ENCODE measurements at regions not wholly inside any gene's neighbourhood (a gene's known extent, or its start where the extent isn't known, plus 50 kb on each side); places are given as distances from the start of the nearest gene placed in this dataset.

DNA sequence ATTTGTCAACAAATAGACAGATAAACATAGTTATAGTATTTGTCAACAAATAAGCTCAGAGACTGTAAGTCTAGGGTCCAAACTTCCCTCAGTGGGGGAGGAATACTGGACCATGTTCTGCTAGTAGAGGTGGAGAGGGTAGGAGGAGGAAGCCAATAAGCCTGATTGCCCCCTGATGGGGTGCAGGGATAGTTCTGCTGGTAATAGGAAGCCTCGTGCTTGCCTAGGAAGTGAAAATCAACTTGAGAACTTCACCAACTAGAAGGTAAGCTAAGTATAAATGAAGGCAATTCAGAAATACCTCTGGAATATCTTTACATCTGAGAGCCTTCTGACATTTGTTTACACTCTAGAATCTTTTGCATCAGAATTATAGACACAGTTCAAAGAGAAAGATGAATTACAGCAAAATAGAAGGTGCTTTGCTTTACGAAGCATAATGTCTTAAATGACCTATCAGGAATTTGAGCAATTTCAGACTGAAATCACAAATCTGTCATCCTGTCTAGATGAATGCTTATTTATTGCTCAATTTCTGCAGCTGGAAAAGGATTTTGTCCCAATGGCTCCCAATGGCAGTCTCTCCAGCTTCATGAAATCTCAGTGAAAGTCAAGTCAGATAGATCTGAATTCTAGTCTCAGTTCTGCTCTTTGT is 225.6 kb upstream of the TBC1D5 start:
- no peak for TF ChIP-seq YY1 (IDR thresholded peaks at IDR 0.05; ENCODE audit: low read depth)
- TF ChIP-seq CEBPB (IDR thresholded peaks at IDR 0.05): no peak
- TF ChIP-seq NFIC (IDR thresholded peaks at IDR 0.05): no peak
- TF ChIP-seq FOXM1 (IDR thresholded peaks at IDR 0.05; ENCODE audit: borderline replicate concordance, low read depth): no peak
- TF ChIP-seq EP300 (IDR thresholded peaks at IDR 0.05; ENCODE audit: borderline replicate concordance): no peak
- TF ChIP-seq, protein P1, sequence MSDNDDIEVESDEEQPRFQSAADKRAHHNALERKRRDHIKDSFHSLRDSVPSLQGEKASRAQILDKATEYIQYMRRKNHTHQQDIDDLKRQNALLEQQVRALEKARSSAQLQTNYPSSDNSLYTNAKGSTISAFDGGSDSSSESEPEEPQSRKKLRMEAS (IDR thresholded peaks at IDR 0.05): no peak
- TF ChIP-seq EGR1 (IDR thresholded peaks at IDR 0.05): no peak
- TF ChIP-seq, protein P2, sequence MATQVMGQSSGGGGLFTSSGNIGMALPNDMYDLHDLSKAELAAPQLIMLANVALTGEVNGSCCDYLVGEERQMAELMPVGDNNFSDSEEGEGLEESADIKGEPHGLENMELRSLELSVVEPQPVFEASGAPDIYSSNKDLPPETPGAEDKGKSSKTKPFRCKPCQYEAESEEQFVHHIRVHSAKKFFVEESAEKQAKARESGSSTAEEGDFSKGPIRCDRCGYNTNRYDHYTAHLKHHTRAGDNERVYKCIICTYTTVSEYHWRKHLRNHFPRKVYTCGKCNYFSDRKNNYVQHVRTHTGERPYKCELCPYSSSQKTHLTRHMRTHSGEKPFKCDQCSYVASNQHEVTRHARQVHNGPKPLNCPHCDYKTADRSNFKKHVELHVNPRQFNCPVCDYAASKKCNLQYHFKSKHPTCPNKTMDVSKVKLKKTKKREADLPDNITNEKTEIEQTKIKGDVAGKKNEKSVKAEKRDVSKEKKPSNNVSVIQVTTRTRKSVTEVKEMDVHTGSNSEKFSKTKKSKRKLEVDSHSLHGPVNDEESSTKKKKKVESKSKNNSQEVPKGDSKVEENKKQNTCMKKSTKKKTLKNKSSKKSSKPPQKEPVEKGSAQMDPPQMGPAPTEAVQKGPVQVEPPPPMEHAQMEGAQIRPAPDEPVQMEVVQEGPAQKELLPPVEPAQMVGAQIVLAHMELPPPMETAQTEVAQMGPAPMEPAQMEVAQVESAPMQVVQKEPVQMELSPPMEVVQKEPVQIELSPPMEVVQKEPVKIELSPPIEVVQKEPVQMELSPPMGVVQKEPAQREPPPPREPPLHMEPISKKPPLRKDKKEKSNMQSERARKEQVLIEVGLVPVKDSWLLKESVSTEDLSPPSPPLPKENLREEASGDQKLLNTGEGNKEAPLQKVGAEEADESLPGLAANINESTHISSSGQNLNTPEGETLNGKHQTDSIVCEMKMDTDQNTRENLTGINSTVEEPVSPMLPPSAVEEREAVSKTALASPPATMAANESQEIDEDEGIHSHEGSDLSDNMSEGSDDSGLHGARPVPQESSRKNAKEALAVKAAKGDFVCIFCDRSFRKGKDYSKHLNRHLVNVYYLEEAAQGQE (IDR thresholded peaks at IDR 0.05; ENCODE audit: low read depth): no peak
- TF ChIP-seq TEAD4 (IDR thresholded peaks at IDR 0.05): no peak
- TF ChIP-seq TAF1 (IDR thresholded peaks at IDR 0.05; ENCODE audit: low read depth): no peak
- TF ChIP-seq, protein P3, sequence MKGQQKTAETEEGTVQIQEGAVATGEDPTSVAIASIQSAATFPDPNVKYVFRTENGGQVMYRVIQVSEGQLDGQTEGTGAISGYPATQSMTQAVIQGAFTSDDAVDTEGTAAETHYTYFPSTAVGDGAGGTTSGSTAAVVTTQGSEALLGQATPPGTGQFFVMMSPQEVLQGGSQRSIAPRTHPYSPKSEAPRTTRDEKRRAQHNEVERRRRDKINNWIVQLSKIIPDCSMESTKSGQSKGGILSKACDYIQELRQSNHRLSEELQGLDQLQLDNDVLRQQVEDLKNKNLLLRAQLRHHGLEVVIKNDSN (IDR thresholded peaks at IDR 0.05): no peak
- TF ChIP-seq RAD21 (IDR thresholded peaks at IDR 0.05; ENCODE audit: low read depth): no peak
- TF ChIP-seq ZBTB7A (IDR thresholded peaks at IDR 0.05; ENCODE audit: low read depth): no peak
- no peak for TF ChIP-seq CREB1 (IDR thresholded peaks at IDR 0.05; ENCODE audit: low read depth)
- TF ChIP-seq TCF12 (IDR thresholded peaks at IDR 0.05; ENCODE audit: low read depth): no peak

DNA sequence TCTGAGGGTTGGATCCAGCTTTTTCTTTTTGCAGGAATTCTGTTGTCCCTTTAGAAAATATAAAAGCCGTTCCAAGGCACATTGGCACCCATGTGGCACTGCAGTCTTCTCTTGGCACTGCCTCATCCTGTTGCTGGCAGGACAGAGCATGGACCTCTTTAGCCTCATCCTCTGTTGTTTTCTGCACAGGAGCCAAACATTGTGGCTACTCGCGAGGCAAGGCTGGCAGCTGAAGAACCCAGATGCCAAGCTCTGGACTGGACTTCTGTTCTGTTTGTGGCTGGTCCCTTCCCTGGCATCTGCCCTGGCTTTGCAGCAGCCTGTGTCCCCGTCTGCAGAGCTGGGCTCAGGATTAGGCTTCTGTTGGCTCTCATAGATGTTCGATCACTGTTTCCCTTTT is 224.7 kb upstream of the TBC1D5 start:
- TF ChIP-seq, protein P3 (IDR thresholded peaks at IDR 0.05): no peak
- TF ChIP-seq, protein P2 (IDR thresholded peaks at IDR 0.05; ENCODE audit: low read depth): no peak
- no peak for TF ChIP-seq EGR1 (IDR thresholded peaks at IDR 0.05)
- TF ChIP-seq, protein P1 (IDR thresholded peaks at IDR 0.05): no peak
- TF ChIP-seq EP300 (IDR thresholded peaks at IDR 0.05; ENCODE audit: borderline replicate concordance): no peak
- no peak for TF ChIP-seq YY1 (IDR thresholded peaks at IDR 0.05; ENCODE audit: low read depth)
- TF ChIP-seq CREB1 (IDR thresholded peaks at IDR 0.05; ENCODE audit: low read depth): no peak
- TF ChIP-seq RAD21 (IDR thresholded peaks at IDR 0.05; ENCODE audit: low read depth): no peak

DNA sequence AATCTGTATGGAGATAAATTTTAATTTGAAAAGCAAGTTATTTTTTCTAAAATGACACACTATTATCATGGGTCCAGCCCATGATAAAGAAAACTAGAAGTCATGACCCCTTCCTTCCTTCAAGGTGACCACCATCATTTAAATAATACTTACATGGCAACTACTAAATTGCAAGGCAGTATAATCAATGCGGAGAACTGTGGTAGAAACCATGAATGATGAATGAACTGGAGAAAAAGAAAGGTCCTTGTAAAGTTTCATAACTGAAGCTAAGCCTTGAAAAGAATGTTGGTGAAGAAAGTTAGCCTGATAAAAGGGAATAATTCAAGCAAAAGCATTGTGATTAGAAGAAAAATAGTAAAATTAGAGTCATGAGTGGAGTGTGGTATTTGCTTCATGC is 222.9 kb upstream of the TBC1D5 start:
- TF ChIP-seq TEAD4 (IDR thresholded peaks at IDR 0.05) (no peak), TAF1 (IDR thresholded peaks at IDR 0.05; ENCODE audit: low read depth) (no peak), TCF12 (IDR thresholded peaks at IDR 0.05; ENCODE audit: low read depth) (no peak), FOXM1 (IDR thresholded peaks at IDR 0.05; ENCODE audit: borderline replicate concordance, low read depth) (no peak), YY1 (IDR thresholded peaks at IDR 0.05; ENCODE audit: low read depth) (no peak), NFIC (IDR thresholded peaks at IDR 0.05) (no peak), EGR1 (IDR thresholded peaks at IDR 0.05) (no peak), CEBPB (IDR thresholded peaks at IDR 0.05) (no peak), ZBTB7A (IDR thresholded peaks at IDR 0.05; ENCODE audit: low read depth) (no peak), CREB1 (IDR thresholded peaks at IDR 0.05; ENCODE audit: low read depth) (no peak), EP300 (IDR thresholded peaks at IDR 0.05; ENCODE audit: borderline replicate concordance) (no peak)
- TF ChIP-seq, protein P2 (IDR thresholded peaks at IDR 0.05; ENCODE audit: low read depth): no peak
- TF ChIP-seq, protein P1 (IDR thresholded peaks at IDR 0.05): no peak

DNA sequence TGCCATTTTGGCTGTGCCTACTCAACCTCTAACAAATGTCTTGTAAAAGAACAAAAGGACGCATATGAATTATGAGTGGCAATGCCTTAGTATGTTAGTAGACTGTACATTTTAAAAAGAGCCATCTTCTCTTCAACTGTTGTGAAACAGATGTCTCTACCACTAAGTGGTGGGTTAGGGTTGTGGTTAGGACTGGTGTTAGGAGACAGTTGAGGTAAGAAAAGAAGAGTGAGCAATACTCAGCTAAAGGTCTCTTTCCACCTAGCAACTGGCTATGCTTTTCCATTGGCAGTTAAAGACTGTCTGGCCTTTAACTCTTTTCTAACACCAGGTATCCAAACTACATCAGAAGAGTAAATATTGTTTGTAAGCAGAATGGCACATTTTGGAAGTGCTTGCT is 221.7 kb upstream of the TBC1D5 start:
- TF ChIP-seq TCF12 (IDR thresholded peaks at IDR 0.05; ENCODE audit: low read depth) (no peak), NFIC (IDR thresholded peaks at IDR 0.05) (no peak), EP300 (IDR thresholded peaks at IDR 0.05; ENCODE audit: borderline replicate concordance) (no peak), YY1 (IDR thresholded peaks at IDR 0.05; ENCODE audit: low read depth) (no peak), FOXM1 (IDR thresholded peaks at IDR 0.05; ENCODE audit: borderline replicate concordance, low read depth) (no peak), ZBTB7A (IDR thresholded peaks at IDR 0.05; ENCODE audit: low read depth) (no peak), CEBPB (IDR thresholded peaks at IDR 0.05) (no peak), TAF1 (IDR thresholded peaks at IDR 0.05; ENCODE audit: low read depth) (no peak)
- TF ChIP-seq, protein P2 (IDR thresholded peaks at IDR 0.05; ENCODE audit: low read depth): no peak
- TF ChIP-seq, protein P1 (IDR thresholded peaks at IDR 0.05): no peak
- TF ChIP-seq, protein P3 (IDR thresholded peaks at IDR 0.05): no peak

Measured in Ishikawa (cell line).